TTC549 (cell line): ENCODE measurements at regions not wholly inside any gene's neighbourhood (a gene's known extent, or its start where the extent isn't known, plus 50 kb on each side); places are given as distances from the start of the nearest gene placed in this dataset.

ENCODE experiments used
- FAIRE-seq: peaks from 2 replicates; lab custom pipeline; 2012; peaks lifted over from hg19 to GRCh38; lab: Jason Lieb, UNC

GRCh38 chr20:11047559-11047958 is 373.8 kb upstream of the JAG1 start:
- FAIRE-seq, result no peak

- no peak for FAIRE-seq
These were observed 374.9 kb upstream of the JAG1 start for GRCh38 chr20:11048739-11049138.

- FAIRE-seq, result no peak
These were observed 376.6 kb upstream of the JAG1 start for GRCh38 chr20:11050350-11050749.

- no peak for FAIRE-seq
These were observed 377.3 kb upstream of the JAG1 start for GRCh38 chr20:11051136-11051535.

DNA sequence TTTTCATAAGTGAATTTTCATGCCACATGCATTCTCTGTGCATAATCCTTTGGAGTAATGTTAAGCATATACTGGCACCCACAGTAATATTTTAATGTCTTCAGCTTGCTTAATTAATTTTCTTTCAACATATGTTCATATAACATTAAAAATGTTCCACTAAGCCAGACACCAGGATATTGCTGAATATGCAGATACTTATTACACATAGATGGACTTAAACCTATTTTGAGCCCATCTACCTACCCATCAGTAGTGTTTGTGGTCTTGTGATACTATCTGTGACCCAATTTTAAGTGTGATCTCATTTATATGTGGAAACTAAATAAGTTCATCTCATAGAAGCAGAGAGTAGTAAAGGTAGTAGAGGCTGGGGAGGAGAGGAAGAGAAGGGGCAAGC is 379.5 kb upstream of the JAG1 start:
- no peak for FAIRE-seq

DNA sequence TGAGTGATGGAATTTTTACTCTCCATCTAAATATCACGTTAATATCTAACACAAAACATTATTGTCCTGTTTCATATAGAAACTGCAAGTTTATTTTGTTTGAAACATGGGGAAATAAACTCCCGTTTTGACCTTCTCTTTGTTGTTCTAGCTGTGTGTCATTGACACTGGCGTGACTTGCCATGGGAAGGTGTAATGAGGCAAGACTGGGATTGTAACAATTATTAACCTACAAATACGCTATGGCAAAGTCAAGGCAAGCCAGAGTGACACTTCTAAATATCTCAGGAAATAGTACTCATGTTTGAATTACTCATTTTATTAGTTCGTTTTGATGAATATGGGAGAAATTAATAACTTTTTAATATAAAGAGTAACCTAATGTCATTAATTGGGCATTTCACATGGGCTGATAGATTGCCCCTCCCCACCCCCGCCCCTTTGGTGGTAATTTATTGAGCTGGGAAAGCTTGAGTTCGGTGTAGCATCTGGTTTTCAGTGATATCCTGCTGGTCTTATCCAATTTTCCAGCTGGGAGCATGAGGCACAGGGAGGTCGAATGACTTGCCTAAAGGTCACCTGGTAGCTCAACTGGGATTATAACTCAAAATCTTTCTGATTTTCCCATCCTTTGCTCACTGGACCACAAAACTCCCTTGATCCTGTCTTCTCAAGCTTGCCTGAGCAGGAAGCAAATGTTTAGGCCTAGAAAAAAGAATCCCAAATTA is 380.6 kb upstream of the JAG1 start:
- FAIRE-seq, result no peak

DNA sequence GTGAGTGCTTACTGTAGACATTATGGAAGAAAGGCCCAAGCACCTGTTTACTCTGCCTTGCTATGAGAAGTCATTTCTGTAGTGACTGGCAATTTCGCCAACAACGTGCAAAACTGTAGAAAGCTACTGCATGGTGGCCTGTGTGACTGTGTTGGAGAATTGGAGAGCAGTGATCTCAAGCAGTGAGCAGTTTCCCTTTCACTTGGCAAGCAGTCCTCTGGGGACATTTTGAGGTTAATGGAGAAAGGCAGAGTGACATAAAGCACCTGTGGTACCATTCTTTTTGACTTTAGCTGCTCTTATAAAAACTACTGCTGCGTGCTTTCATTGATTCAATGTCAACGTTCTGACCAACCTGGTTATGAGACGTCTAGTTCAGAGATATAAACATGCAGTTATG is 382.6 kb upstream of the JAG1 start:
- FAIRE-seq, result no peak

DNA sequence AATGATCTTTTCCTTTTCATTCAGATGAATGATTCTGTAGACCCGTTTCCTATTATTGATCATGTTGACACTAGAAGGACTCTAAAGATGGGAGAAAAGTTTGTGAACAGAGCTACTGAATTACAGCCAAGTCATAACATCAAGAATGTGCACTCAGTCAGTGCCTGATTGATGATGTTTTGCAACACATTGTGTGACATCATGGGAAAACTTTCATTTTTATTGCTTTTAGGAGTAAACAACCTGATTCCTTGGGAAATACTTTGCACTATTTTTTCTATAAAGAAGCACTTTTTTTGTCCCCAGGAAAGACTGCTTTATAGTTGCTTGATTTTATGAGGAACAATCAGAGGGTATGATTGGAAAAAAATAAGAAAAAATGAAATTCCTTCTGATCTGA is 383.8 kb upstream of the JAG1 start:
- no peak for FAIRE-seq

DNA sequence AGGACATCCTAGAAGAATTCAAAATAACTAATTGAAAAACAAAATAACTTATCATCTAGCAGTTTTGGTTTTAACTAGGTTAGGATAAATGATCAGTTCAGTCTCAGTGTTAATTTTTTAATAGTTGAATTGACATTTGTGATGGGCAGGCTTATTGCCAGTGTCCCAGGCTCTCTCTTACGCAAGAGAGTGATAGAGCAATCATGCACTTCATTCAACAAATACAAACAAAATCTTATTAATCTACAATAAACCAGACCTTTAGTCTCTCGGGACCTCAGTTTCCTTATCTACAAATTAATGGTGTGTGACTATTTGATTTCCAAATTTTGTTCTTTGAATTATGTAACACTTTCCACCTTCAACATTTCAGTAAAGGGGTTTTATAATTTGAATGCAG is 385.9 kb upstream of the JAG1 start:
- FAIRE-seq, result no peak

- no peak for FAIRE-seq
These were observed 386.8 kb upstream of the JAG1 start for GRCh38 chr20:11060423-11061185.

DNA sequence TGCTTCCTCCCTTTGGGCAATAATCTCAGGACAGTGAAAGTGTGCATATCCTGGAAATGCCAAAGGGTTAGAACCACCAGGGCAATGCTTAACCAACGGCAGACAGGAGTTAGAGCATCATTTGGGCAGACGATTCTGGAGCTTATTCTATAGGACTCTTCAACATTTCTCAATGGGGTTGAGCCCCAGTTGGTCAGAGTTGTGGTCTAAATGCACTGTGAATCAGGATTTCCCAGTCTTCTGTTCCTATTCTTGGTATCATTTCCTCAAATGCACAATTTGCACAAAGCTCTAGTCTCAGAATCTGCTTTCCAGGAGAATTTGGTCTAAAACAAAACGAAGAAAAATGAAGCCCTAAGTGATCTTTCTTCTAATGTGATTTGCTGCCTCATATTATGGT is 389.6 kb upstream of the JAG1 start:
- FAIRE-seq, result no peak

DNA sequence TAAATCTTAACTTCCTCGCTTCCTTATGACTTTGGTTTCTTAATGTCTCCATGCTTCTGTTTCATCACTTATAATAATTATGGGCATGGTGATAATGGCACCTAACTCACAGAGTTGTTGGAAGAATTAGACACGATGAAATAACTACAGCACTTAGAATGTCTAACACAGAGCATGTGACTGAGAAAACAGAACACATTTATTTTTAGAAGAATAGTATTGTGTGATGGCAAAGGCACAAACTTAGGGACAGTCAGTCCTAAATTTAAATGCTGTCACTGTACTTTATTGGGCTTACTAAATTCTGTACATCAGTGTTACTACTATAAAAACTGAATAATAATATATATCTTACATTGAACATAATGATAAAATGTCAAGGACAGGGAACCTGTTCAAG is 391.1 kb upstream of the JAG1 start:
- no peak for FAIRE-seq

DNA sequence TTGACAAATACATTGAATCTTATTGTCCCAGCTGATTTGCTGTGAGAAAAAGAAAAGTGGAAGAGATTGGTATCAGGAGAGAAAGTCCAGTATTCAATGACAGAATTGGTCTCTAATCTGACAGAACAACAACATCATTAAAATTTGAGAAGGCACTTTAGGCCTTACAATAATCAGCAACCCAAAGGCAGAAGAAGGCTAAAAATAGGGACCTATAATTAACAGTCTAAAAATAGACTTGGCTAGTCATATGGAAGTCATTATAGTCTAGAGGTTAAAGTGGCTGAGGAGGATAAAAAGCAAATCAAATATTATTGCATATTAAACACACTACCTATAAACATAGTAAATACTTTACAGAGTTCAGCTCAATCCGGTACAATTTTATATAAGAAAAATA is 393.6 kb upstream of the JAG1 start:
- no peak for FAIRE-seq

DNA sequence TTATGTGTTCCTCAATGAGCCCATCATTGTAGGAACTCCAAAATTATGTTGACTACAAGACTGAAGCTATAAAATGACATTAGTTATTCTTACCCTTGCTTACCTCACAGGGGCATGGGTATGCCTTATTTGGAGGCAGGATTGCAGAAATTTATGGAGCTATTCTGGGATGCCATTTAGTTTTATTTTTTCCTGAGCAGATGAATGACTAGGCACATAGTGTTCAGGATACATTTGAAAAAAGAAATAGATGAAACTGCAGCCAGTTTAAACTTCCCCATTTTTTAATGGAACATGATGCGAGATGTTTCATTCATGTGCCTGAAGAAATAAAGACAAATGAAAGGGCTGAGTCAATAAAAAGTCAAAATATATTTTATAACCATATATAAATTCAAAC is 399.2 kb upstream of the JAG1 start:
- no peak for FAIRE-seq

DNA sequence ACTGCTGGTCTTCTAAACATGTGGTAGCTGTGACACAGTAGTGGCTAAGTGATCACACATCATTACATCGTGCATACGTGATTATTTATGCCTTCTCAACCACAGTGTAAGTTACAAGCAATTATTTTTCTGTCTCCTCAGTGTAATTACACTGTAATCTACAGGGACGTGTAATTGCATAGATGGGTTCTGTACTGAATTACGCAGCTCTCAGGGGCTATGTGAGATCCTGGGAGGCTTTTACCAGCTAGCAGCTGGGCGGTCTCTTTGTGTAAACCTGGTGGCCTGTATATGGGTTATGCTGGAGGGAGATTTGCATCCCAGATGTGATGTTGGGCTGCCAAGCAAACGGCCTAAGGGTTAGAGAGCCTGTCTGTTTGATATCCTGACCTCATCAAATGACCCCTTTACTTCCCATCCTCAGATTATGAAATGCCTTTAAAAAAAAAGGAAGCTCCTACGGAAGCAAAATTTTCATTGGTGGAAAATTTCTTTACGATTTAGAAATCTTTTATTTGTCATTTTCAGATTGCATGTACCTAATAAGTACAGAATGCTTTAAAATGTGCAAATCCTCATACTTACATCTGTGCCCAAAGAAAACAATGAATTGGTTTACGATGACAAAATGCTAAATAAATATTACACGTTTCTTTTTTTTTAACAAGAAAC is 402.8 kb upstream of the JAG1 start:
- FAIRE-seq, result no peak

DNA sequence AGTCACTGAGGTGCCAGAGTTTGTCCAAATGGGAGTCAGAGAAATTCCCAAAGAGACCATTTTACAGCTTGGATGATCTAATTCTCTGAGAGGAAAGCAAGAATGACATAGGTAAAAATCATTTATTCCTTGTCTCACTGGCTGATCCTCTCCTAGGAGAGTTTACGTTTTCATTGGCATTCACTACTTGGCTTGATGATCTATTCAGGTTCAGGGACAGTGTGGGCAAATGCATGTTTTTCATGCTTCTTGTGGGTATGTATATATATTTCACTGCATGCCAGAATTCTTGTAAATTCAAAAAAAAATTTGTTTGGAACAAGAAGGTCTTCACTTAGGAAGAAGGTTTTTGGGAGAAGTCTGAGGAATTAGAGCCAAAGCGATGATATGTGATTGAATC is 403.4 kb upstream of the JAG1 start:
- FAIRE-seq, result no peak

DNA sequence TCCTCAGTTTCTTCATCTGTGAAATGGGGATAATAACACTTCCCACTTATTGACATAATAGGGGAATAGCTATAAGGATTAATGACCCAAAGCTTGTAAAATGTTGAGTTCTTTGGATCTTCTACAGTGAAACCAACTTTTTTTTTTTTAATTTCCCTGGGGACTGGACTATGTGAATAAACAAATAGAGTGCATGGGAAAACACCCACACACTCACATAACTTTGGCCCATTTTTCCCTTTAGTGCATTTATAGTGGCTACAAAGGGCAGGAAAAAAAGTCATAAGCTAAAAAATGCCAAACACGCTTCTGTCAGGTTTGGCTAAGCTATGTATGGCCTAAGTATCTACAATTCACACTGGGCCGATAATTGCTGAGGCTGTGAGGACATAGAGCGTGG is 406.2 kb upstream of the JAG1 start:
- FAIRE-seq, result no peak

DNA sequence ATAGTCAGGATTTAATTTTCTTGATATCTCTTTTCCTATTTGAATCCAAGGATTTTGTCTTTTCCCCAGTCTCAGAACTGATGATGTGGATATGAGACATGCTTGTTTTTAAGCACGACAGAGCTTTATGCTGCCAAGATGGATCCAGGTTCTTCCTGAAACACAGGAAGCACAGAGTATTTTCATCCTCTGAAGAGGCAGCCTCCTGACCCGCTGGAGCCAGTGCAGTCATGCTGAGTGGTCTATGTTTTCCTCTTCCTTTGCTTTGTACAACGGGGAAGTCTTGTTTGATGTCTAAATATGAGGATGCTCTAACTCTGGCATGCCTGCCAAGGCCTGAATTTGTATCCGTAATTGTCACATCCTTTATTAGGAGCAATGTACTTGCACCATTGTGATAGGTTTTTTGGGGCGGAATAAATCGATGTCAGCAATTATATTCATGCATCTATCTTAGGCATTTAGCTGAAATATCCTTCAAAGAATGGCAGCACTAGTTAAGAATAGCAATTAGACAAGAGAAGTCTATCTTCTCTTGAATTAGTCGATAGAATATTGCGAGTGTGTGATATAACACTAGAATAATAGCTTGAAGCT is 407.1 kb upstream of the JAG1 start:
- FAIRE-seq, result no peak

- FAIRE-seq, result no peak
These were observed 410.0 kb upstream of the JAG1 start for GRCh38 chr20:11083841-11084240.

GRCh38 chr20:11084508-11084907 is 410.7 kb upstream of the JAG1 start:
- FAIRE-seq, result no peak

- no peak for FAIRE-seq
These were observed 413.2 kb upstream of the JAG1 start for GRCh38 chr20:11086970-11087369.

DNA sequence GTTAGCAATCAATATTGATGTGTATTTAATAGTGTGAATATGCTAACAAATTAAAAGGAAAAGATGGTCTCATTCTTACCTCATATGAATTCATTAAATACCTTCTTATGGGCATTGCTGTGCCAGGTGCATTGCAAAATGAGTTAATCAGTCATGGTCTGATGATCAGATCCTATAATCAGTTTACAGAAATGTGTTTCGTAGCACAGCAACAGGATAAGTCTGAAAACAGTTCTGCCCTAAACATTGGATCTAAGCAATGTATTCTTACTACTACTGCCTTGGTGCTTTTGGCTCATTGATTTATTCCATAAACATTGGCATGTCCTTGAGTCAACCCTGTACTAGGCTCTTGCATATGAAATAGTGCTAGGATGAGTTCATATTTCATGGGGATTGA is 417.0 kb upstream of the JAG1 start:
- FAIRE-seq, result no peak

- no peak for FAIRE-seq
These were observed 417.7 kb upstream of the JAG1 start for GRCh38 chr20:11091511-11091910.
